K562 (cell line): ENCODE measurements at regions not wholly inside any gene's neighbourhood (a gene's known extent, or its start where the extent isn't known, plus 50 kb on each side); places are given as distances from the start of the nearest gene placed in this dataset.
A peak's percentile ranks its signal among the peaks of the same experiment; 100 is the strongest.

ENCODE experiments used
- COPS2 ChIP-seq: fragments of 450-650 bp; conservative IDR thresholded peaks from 2 replicates; pipeline ENCODE4 v1.6.1; 2016; ENCODE audit warnings: mild to moderate bottlenecking, moderate library complexity
- DNMT1 ChIP-seq: fragments of 450-650 bp; IDR thresholded peaks from 2 replicates; pipeline ENCODE4 v1.6.1; 2016; ENCODE audit warnings: antibody characterized with exemption, mild to moderate bottlenecking
- EGR1 ChIP-seq: fragments of 450-650 bp; conservative IDR thresholded peaks from 2 replicates; pipeline ENCODE4 v1.6.1; 2017; ENCODE audit warnings: mild to moderate bottlenecking
- HMBOX1 ChIP-seq: sonication (generic); IDR thresholded peaks from 2 replicates; pipeline ENCODE4 v1.6.1; 2016
- JUND ChIP-seq, 2 experiments: IDR thresholded peaks; 2 replicates in 1 of 2; 3 replicates in 1 of 2; pipeline ENCODE4 v1.6.1; 2011; ENCODE audit warnings: borderline replicate concordance in 2 of 2, low read depth in 2 of 2, low read length in 2 of 2, improper control_type of control experiment in 1 of 2, missing biosample characterization in 1 of 2, missing genetic modification characterization in 1 of 2, missing genetic modification reagents in 1 of 2
- MAX ChIP-seq: sonication (generic); formaldehyde crosslinking; IDR thresholded peaks from 2 replicates; pipeline ENCODE4 v1.9.0; 2022; ENCODE audit warnings: mild to moderate bottlenecking, missing genetic modification reagents
- NFYB ChIP-seq: IDR thresholded peaks from 2 replicates; pipeline ENCODE4 v1.6.1; 2011; ENCODE audit warnings: mild to moderate bottlenecking, moderate library complexity; ENCODE audit not compliant: insufficient read length; ENCODE audit errors: extremely low read depth
- NUFIP1 ChIP-seq: fragments of 450-650 bp; IDR thresholded peaks from 2 replicates; pipeline ENCODE4 v1.6.1; 2018; ENCODE audit not compliant: partially characterized antibody
- POLR2A ChIP-seq: fragments of 450-650 bp; conservative IDR thresholded peaks from 2 replicates; pipeline ENCODE4 v1.6.1; 2016
- PURB ChIP-seq: sonication (generic); formaldehyde crosslinking; IDR thresholded peaks from 2 replicates; pipeline ENCODE4 v1.9.0; 2021; ENCODE audit warnings: low read depth, mild to moderate bottlenecking, missing genetic modification reagents
- RERE ChIP-seq: sonication (generic); formaldehyde crosslinking; IDR thresholded peaks from 2 replicates; pipeline ENCODE4 v1.8.0; 2023; ENCODE audit warnings: missing genetic modification reagents, mild to moderate bottlenecking, borderline replicate concordance
- TCFL5 ChIP-seq: fragments of 250-450 bp; sonication (Bioruptor Pico); conservative IDR thresholded peaks from 2 replicates; pipeline ENCODE4 v1.6.1; 2021; ENCODE audit warnings: mild to moderate bottlenecking, moderate library complexity, matching md5 sums
- U2AF2 ChIP-seq: fragments of 200-400 bp; formaldehyde crosslinking; optimal IDR thresholded peaks from 2 replicates; pipeline ENCODE3; 2017; ENCODE audit warnings: low read depth, mild to moderate bottlenecking, low read length
- ZNF384 ChIP-seq: IDR thresholded peaks from 2 replicates; pipeline ENCODE4 v1.6.1; 2012; ENCODE audit warnings: low read depth, low read length, improper control_type of control experiment
- ZNF518B ChIP-seq: fragments of 250-450 bp; sonication (Bioruptor Pico); IDR thresholded peaks from 2 replicates; pipeline ENCODE4 v1.5.0; 2021; ENCODE audit warnings: mild to moderate bottlenecking, moderate library complexity

GRCh38 chr11:69918938-69919650 lies 99.9 kb upstream of the FGF3 start (continued):
- TF ChIP-seq RERE (CRISPR knock-in tag), result no peak
- no peak for TF ChIP-seq NUFIP1
- no peak for TF ChIP-seq DNMT1
- TF ChIP-seq HMBOX1, result no peak
- TF ChIP-seq MAX, result no peak
- TF ChIP-seq ZNF518B, result no peak
- no peak for TF ChIP-seq NFYB
- no peak for TF ChIP-seq PURB (CRISPR knock-in tag)
- TF ChIP-seq POLR2A, result no peak
- no peak for TF ChIP-seq ZNF384
- TF ChIP-seq TCFL5 (CRISPR knock-in tag), result no peak
- TF ChIP-seq U2AF2, result no peak
- no peak for TF ChIP-seq COPS2
- no peak for TF ChIP-seq EGR1
- TF ChIP-seq JUND (IDR thresholded peaks at IDR 0.05; ENCODE audit: borderline replicate concordance, low read depth, low read length), result peak; percentile 38; the same call in 1 of the 2 replicates
- TF ChIP-seq JUND (tag; IDR thresholded peaks at IDR 0.05; ENCODE audit: borderline replicate concordance, low read depth, low read length), result no peak
